AG09309 (cell line): ENCODE measurements at regions not wholly inside any gene's neighbourhood (a gene's known extent, or its start where the extent isn't known, plus 50 kb on each side); places are given as distances from the start of the nearest gene placed in this dataset.
"Not testable (repeated sequence)": the region's sequence is repeated elsewhere in the genome, so short reads cannot be mapped to it uniquely, and the experiment has no call there.

ENCODE experiments used
- DNase-seq: peaks from one replicate; pipeline ENCODE4 v3.0.0-alpha.2; 2010; ENCODE audit warnings: low read depth
- H3K4me3 ChIP-seq: 2 replicates; pipeline ENCODE4 v1.5.1; 2011; ENCODE audit warnings: mild to moderate bottlenecking, low read depth, low read length, moderate library complexity; ENCODE audit not compliant: control insufficient read depth
- CTCF ChIP-seq: IDR thresholded peaks from 2 replicates; pipeline ENCODE4 v1.5.1; 2011; ENCODE audit warnings: mild to moderate bottlenecking, low read depth, low read length, inconsistent platforms; ENCODE audit not compliant: insufficient read depth, control insufficient read depth; ENCODE audit errors: missing control alignments

DNA sequence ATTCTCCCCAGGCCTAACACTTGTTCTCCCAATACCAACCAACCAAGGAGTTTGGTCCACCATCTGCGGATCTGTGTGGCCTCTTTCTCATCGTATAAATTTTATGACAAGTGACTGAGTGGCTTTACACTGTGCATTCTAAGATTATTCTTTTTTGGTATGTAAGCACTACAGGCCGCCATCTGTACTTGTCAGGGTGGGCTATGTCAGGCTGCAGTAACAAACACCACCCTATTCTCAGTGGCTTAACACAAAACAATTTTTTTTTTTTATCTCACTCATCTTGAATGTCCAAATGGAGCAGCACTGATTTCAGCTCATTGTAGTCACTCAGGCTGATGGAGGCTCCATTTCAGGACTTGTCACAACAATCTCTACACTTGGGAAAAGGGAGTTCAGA lies 412.7 kb upstream of the MIR17HG start:
- no peak overlapping the region for H3K4me3 ChIP-seq
- no peak for DNase-seq
- no peak for TF ChIP-seq CTCF

GRCh38 chr13:90938848-90939247 lies 408.6 kb upstream of the MIR17HG start:
- no peak for DNase-seq
- no peak overlapping the region for H3K4me3 ChIP-seq
- TF ChIP-seq CTCF: no peak

DNA sequence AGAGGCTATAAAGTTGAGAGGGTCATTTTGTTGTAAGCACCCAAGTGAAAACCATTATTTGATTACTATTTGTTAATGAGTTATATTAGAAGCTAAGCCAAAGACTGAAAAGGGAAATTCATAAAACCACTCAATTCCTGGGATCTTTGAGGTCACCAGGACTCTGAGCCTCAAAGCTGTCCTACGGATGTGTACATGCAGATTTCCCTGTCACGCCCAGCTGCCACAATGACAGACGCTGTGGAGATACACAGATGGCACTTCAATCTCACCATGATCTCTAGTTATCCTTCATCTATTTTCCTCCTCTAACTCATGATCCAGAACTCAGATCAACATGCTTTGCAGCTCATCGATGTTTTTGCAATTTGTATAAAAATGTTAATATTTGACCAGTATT lies 403.5 kb upstream of the MIR17HG start:
- no peak for DNase-seq
- no peak overlapping the region for H3K4me3 ChIP-seq
- no peak for TF ChIP-seq CTCF

DNA sequence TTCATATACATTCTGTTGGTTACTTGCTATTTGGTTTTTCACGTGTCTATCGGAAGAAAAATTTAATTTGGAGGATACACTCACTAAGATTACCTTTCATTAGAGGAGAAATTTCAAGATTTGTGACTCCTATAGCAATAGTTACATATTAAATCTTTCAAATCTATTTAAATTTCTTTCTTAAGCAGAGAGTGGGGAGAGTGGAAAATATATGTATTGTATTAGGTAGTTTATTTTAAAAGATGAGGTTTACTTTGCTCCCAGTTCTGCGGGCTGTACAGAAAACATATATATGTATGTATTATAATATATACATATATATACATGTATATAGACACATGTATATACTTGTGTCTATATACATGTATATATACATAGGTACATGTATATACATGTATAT lies 402.3 kb upstream of the MIR17HG start:
- DNase-seq, H3K4me3 ChIP-seq: not testable (repeated sequence)

DNA sequence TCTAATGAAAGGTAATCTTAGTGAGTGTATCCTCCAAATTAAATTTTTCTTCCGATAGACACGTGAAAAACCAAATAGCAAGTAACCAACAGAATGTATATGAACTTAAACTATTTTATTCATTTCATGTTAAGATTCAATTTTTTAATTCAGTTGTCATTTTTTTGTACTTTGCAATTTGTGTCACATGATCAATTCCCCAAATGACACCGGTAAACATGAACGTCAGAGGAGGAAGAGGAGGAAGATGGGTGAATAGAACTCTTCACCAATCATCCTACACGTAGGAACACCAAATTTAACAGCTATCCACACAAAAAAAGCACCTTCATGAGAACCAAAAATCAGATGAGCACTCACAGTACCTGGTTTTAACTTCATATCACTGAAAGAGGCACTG lies 401.4 kb upstream of the MIR17HG start:
- not testable (repeated sequence) for DNase-seq, H3K4me3 ChIP-seq

DNA sequence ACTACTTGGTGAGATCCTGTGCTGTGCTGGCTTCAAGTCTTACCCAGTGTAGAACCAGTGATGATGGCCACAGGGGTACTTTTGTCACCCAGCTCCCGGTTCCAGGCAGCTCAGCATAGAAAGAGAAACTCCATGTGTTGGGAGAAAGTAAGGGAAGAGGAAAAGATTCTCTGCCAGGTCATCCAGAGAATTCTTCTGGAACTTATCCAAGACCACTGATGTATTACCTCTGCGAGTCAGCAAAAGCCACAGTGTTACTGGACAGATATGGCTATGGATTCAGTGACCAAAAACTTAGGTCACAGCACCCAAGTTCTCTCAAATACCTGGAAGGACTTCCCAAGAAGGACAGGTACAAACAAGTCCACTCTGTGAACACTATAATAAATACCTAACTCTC lies 399.5 kb upstream of the MIR17HG start:
- H3K4me3 ChIP-seq: no peak overlapping the region
- no peak for DNase-seq
- TF ChIP-seq CTCF: no peak

GRCh38 chr13:90950160-90950559 lies 397.3 kb upstream of the MIR17HG start:
- DNase-seq: no peak
- TF ChIP-seq CTCF: no peak
- H3K4me3 ChIP-seq: no peak overlapping the region

GRCh38 chr13:90951663-90952062 lies 395.8 kb upstream of the MIR17HG start:
- DNase-seq: no peak
- no peak for TF ChIP-seq CTCF
- no peak overlapping the region for H3K4me3 ChIP-seq
